ENCODE measurements at regions not wholly inside any gene's neighbourhood (a gene's known extent, or its start where the extent isn't known, plus 50 kb on each side); places are given as distances from the start of the nearest gene placed in this dataset.
"Not testable (repeated sequence)": the region's sequence is repeated elsewhere in the genome, so short reads cannot be mapped to it uniquely, and the experiment has no call there.

DNA sequence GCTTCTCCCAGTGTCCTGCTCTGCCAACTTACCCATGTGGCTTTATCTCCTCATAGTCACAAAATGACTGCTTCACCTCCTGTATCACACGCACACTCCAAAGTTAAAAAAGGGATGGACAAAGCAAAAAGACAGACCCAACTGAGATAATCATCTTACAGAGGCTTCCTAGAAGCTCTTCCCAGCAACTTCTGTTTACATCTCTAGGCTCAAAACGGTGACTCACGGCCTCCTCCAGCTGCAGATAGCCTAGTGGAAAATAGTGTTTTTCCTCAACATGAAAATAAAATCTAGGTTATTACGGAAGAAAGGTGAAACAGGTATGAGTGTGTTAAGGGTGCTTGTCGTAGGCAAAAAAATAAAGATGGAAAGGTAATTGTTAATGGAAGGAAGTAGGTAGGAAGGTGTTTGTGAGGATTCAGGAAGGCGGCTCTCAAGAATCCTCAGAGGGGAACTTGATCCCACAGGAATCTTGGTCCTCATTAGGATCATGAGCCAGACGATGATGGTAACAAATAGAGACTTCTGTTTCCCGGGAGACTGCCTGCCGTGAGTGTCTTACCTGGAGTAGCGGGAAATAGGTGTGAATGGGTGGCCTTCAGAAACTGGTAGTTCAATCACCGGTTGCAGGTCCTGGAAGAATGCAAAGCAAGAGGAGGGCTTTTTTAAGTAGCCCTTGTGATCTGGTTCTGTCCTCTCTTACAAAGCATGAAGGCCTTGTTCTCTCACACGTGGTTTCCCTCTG, 487.5 kb upstream of the TMEM132C start:
- intact Hi-C loops (cut with micrococcal nuclease) = no loop called here
- Mint-ChIP-seq H3K4me3 (no peak overlapping the region), H3K9me3 (peaks cover 18% of the 10 kb centered on the region), H3K27ac (no peak overlapping the region), H3K36me3 (ENCODE audit: low read depth) (no peaks in the 10 kb centered on the region), H3K4me1 (ENCODE audit: low read depth) (no peaks in the 10 kb centered on the region), H3K27me3 (ENCODE audit: insufficient read depth) (no peaks in the 10 kb centered on the region)
- DNase-seq (ENCODE audit: low spot score) = no peak

DNA sequence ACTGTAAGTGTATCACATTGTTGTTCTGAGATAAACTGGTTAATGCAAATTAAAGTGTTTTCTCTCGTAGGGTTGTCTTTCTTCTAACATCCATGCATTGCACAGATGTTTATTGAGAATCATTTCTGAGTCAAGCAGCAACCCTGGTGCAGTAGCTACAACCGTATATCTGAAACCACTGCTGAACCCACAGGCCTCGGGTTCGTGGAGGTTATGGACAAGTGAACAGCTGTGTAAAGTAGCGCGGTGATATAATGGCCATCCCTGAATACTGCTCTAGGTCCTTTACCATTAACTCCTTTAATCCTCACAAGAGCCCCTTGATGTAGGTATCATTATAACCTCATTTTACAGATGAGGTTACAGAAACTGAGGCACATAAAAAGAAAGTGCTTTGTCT, 486.1 kb upstream of the TMEM132C start:
- no peaks in the 10 kb centered on the region for H3K36me3 Mint-ChIP-seq (ENCODE audit: low read depth)
- intact Hi-C loops (cut with micrococcal nuclease) = no loop called here
- no peak overlapping the region for H3K27ac Mint-ChIP-seq
- H3K27me3 Mint-ChIP-seq (ENCODE audit: insufficient read depth) = no peaks in the 10 kb centered on the region
- no peaks in the 10 kb centered on the region for H3K4me1 Mint-ChIP-seq (ENCODE audit: low read depth)
- DNase-seq (ENCODE audit: low spot score) = no peak
- H3K4me3 Mint-ChIP-seq = no peak overlapping the region
- peaks cover 18% of the 10 kb centered on the region for H3K9me3 Mint-ChIP-seq

DNA sequence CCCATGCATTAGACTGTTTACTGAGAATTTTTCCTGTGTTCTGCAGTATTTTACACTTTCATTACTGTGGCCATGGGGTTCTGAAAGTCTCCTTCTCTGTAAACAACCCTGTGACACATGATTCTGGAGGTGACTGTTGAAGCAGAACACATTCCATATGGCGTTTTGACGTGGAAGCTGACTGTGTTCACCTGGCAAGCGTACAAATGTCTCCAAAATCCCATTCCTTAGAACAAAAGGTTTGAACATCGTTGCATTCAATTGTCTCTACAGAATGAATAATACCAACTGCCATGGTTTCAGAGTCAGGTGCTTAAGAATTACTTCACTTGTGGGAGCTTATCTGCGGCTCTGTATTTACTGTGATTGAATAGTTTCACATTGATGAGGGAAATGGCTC, 485.6 kb upstream of the TMEM132C start:
- Mint-ChIP-seq H3K4me3 (no peak overlapping the region), H3K9me3 (peaks cover 18% of the 10 kb centered on the region), H3K36me3 (ENCODE audit: low read depth) (no peaks in the 10 kb centered on the region), H3K27ac (no peak overlapping the region), H3K4me1 (ENCODE audit: low read depth) (no peaks in the 10 kb centered on the region), H3K27me3 (ENCODE audit: insufficient read depth) (no peaks in the 10 kb centered on the region)
- DNase-seq (ENCODE audit: low spot score) = no peak
- intact Hi-C loops (cut with micrococcal nuclease) = no loop called here

DNA sequence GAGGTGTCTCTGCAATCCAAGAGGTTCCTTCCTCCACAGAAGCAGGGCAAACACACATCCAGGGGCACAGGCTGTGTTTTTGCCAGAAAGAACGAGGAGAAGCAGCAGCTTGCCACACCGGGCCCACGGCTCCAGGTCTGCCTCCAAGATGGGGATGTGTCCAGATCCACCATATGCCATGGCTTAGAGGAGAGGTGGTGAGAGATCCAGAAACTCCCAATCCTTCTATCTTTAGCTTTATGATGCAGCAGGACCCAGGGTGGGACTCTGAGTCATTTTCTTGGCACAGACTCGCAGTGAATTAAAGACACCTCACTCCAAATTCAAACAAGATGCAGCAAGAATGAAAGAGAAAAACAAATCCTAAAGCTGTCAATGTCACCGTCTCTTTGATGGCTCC, 481.4 kb upstream of the TMEM132C start:
- no peaks in the 10 kb centered on the region for H3K36me3 Mint-ChIP-seq (ENCODE audit: low read depth)
- no peak overlapping the region for H3K4me3 Mint-ChIP-seq
- H3K9me3 Mint-ChIP-seq = peaks cover 10% of the 10 kb centered on the region
- no peaks in the 10 kb centered on the region for H3K27me3 Mint-ChIP-seq (ENCODE audit: insufficient read depth)
- H3K27ac Mint-ChIP-seq = no peak overlapping the region
- H3K4me1 Mint-ChIP-seq (ENCODE audit: low read depth) = no peaks in the 10 kb centered on the region
- intact Hi-C loops (cut with micrococcal nuclease) = no loop called here
- DNase-seq (ENCODE audit: low spot score) = no peak

DNA sequence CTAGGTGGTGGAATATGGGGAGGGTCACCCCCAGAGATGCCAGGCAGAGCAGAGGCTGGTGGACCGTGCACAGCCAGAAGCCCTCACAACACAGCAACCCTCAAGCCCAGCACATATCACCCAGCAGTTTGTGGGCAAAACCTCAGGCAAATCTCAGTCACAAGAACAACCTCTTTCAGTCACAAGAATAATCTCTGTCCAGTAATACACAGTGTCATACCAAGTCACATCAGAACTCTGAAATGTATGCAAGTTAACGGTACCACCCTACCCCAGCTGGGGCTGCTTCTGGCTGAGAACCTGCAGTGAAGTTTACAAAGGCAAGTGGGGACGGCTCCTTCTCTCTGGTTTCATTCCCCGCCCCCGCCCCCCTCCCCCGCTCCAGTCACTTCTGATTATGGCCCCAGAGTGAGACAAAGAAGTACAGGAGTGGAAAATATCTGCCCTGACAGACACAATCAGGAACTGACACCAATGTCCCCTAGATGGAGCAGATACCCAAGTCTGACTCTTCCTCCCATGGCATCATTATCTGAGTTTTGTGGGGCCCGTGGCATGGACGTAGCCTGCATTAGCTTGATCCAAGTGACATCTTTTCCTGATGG, 480.9 kb upstream of the TMEM132C start:
- Mint-ChIP-seq H3K4me1 (ENCODE audit: low read depth) (no peaks in the 10 kb centered on the region), H3K36me3 (ENCODE audit: low read depth) (no peaks in the 10 kb centered on the region), H3K4me3 (no peak overlapping the region), H3K27me3 (ENCODE audit: insufficient read depth) (no peaks in the 10 kb centered on the region), H3K27ac (no peak overlapping the region), H3K9me3 (peaks cover 10% of the 10 kb centered on the region)
- DNase-seq (ENCODE audit: low spot score) = no peak
- intact Hi-C loops (cut with micrococcal nuclease) = no loop called here

DNA sequence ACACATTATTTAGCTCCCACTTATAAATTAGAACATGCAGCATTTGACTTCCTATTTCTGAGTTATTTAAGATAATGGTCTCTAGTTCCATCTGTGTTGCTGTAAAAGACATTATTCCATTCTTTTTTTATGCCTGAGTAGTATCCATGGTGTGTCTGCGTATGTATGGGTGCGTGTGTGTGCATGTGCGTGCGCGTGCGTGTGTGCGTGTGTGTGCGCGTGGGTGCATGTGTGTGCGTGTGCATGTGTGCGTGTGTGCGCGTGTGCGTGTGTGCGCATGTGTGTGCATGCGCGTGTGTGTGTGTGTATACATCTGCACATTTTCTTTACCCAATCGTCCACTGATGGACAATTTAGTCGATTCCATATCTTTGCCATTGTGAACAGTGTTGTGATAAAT, 479.4 kb upstream of the TMEM132C start:
- no peaks in the 10 kb centered on the region for H3K4me1 Mint-ChIP-seq (ENCODE audit: low read depth)
- peaks cover 10% of the 10 kb centered on the region for H3K9me3 Mint-ChIP-seq
- no peak overlapping the region for H3K4me3 Mint-ChIP-seq
- intact Hi-C loops (cut with micrococcal nuclease) = no loop called here
- H3K36me3 Mint-ChIP-seq (ENCODE audit: low read depth) = no peaks in the 10 kb centered on the region
- H3K27ac Mint-ChIP-seq = no peak overlapping the region
- H3K27me3 Mint-ChIP-seq (ENCODE audit: insufficient read depth) = no peaks in the 10 kb centered on the region
- no peak for DNase-seq (ENCODE audit: low spot score)

DNA sequence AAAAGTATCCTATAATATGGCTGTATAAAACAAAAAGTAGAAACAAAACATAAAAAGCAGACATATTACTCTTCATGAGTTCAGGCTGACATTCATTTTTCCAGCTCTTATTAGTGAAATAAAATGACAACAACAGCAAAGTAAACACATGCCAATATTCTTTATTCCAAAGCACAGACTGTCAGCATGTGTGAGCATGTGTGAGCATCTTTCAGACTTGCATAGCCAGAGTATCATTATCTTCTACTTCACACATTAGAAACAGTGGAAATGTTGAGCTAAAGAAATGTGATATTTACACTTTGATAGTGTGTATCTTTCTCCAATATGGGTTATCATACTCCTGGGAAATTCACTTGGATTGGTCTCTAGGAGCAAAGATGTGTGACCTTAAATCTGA, 476.6 kb upstream of the TMEM132C start:
- Mint-ChIP-seq H3K4me1 (ENCODE audit: low read depth) (no peaks in the 10 kb centered on the region), H3K36me3 (ENCODE audit: low read depth) (no peaks in the 10 kb centered on the region), H3K27ac (no peak overlapping the region), H3K9me3 (peaks cover 6% of the 10 kb centered on the region), H3K4me3 (no peak overlapping the region), H3K27me3 (ENCODE audit: insufficient read depth) (no peaks in the 10 kb centered on the region)
- intact Hi-C loops (cut with micrococcal nuclease) = no loop called here
- DNase-seq (ENCODE audit: low spot score) = no peak

DNA sequence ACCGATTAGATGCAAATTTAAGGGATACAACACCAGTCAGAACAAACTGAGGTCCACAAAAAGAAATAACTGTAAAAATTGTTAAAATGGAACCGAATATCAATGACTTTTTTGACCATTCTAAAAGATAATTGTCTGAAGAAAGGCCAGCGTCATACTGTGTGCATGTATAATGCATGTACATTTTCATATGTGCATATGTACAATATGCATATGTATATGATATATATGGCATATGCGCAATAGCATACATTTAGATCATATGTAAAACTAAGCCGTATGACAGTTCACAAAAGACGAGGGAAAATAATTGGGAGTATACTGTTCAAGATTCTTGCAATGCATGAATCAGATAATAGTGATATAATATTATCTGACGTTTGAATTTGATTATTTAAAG, 475.8 kb upstream of the TMEM132C start:
- no peaks in the 10 kb centered on the region for H3K36me3 Mint-ChIP-seq (ENCODE audit: low read depth)
- H3K4me3 Mint-ChIP-seq = no peak overlapping the region
- H3K4me1 Mint-ChIP-seq (ENCODE audit: low read depth) = no peaks in the 10 kb centered on the region
- H3K9me3 Mint-ChIP-seq = peaks cover 7% of the 10 kb centered on the region
- no peak for DNase-seq (ENCODE audit: low spot score)
- intact Hi-C loops (cut with micrococcal nuclease) = no loop called here
- H3K27me3 Mint-ChIP-seq (ENCODE audit: insufficient read depth) = no peaks in the 10 kb centered on the region
- no peak overlapping the region for H3K27ac Mint-ChIP-seq

DNA sequence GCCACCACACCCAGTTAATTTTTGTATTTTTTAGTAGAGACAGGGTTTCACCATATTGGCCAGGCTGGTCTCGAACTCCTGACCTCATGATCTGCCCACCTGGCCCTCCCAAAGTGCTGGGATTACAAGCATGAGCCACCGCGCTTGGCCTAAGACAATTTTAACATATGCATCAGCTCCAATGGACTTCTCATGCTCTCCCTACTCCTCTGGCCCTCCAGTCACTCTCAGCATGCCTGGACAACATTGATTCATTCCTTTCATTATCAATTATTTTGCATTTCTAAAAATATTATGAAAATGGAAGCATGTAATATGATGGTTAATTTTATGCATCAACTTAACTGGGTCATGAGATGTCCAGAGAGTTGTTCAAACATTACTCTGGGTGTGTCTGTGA, 469.1 kb upstream of the TMEM132C start:
- H3K36me3 Mint-ChIP-seq (ENCODE audit: low read depth) = no peaks in the 10 kb centered on the region
- intact Hi-C loops (cut with micrococcal nuclease) = no loop called here
- no peak overlapping the region for H3K27ac Mint-ChIP-seq
- H3K27me3 Mint-ChIP-seq (ENCODE audit: insufficient read depth) = no peaks in the 10 kb centered on the region
- H3K4me3 Mint-ChIP-seq = no peak overlapping the region
- H3K4me1 Mint-ChIP-seq (ENCODE audit: low read depth) = no peaks in the 10 kb centered on the region
- DNase-seq (ENCODE audit: low spot score) = no peak
- peaks cover 18% of the 10 kb centered on the region for H3K9me3 Mint-ChIP-seq

DNA sequence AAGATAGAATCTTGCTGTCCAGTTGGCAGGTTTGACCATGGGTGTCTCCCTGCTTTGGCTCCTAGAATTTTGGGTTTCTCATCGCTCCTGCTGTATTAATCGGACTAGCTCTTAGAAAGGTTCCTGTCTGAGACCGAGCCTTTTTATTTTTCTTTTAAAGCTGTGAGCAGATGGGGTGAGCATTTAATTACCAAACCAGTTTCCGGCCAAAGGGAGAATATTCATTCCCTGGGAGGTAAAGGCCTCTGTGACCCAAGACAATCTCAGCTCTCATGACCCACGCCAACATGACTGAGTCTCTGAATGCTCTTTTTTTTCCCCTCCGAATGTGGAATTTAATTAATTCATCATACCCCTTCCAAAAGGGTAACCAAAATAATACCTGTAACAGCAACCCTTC, 464.7 kb upstream of the TMEM132C start:
- H3K27ac Mint-ChIP-seq = no peak overlapping the region
- peaks cover 19% of the 10 kb centered on the region for H3K9me3 Mint-ChIP-seq
- no peak for DNase-seq (ENCODE audit: low spot score)
- no peaks in the 10 kb centered on the region for H3K4me1 Mint-ChIP-seq (ENCODE audit: low read depth)
- H3K4me3 Mint-ChIP-seq = no peak overlapping the region
- intact Hi-C loops (cut with micrococcal nuclease) = no loop called here
- no peaks in the 10 kb centered on the region for H3K36me3 Mint-ChIP-seq (ENCODE audit: low read depth)
- H3K27me3 Mint-ChIP-seq (ENCODE audit: insufficient read depth) = no peaks in the 10 kb centered on the region

DNA sequence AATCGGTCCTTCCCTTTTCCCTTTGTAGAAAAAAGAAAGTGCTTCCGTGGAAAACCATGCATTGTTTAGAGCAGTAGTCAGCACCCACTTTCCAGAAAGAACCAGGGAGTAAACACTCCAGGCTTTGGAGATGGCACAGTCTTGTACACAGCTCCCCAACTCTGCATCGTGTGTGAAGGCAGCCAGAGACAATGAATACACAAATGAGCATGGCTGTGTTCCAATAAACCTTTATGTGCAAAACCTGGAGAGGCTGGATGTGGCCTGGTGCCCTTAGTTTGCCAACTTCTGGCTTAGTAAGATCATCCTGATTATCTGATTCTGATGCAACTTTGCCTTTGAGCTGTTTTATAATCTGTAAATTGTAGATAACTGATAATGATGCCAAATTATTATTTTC, 463.4 kb upstream of the TMEM132C start:
- H3K4me1 Mint-ChIP-seq (ENCODE audit: low read depth) = no peaks in the 10 kb centered on the region

DNA sequence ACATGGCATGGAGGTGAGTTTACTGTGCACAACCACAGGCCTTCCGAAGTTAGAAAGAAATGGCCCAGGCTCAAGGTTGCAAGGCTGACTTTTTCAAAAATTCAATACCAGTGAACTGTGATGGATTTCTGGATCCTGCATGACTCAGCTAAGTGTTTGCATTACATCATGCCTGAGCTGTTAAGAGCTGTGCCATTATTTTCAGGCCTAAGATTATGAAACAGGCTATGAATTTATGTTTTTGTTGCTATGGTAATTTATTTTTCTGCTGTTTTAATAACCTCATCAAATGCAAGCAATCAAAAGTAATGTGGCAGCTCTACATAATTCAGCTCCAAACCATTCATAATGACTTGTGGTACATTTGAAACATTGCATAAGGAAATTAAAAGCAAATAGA, 457.7 kb upstream of the TMEM132C start:
- DNase-seq (ENCODE audit: low spot score) = no peak
- no peaks in the 10 kb centered on the region for H3K36me3 Mint-ChIP-seq (ENCODE audit: low read depth)
- intact Hi-C loops (cut with micrococcal nuclease) = no loop called here
- H3K4me3 Mint-ChIP-seq = no peak overlapping the region
- no peaks in the 10 kb centered on the region for H3K4me1 Mint-ChIP-seq (ENCODE audit: low read depth)
- H3K9me3 Mint-ChIP-seq = peaks cover 12% of the 10 kb centered on the region
- H3K27me3 Mint-ChIP-seq (ENCODE audit: insufficient read depth) = no peaks in the 10 kb centered on the region
- no peak overlapping the region for H3K27ac Mint-ChIP-seq

More for the DNA sequence above, 463.4 kb upstream of the TMEM132C start:
- Mint-ChIP-seq H3K4me3 (no peak overlapping the region), H3K27ac (no peak overlapping the region), H3K27me3 (ENCODE audit: insufficient read depth) (no peaks in the 10 kb centered on the region), H3K9me3 (peaks cover 19% of the 10 kb centered on the region), H3K36me3 (ENCODE audit: low read depth) (no peaks in the 10 kb centered on the region)
- DNase-seq (ENCODE audit: low spot score) = no peak
- intact Hi-C loops (cut with micrococcal nuclease) = no loop called here

DNA sequence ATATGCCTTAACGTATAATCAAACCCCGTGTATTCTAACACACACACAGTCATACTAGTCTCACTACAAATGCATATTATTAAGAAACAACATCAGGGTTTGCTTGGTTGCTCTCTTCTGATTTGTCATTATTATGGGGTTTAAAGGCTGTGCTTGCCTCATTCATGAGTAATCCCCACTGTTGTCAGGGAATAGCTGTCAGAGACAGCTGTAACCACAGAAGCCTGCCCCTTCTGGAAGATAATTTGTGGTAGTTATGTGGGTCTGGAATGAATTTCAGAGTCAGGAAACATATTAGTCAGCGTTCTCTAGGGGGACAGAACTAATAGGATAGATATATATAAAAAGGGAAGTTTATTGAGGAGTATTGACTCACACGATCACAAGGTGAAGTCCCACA, 456.9 kb upstream of the TMEM132C start:
- no peak overlapping the region for H3K27ac Mint-ChIP-seq
- intact Hi-C loops (cut with micrococcal nuclease) = no loop called here

DNA sequence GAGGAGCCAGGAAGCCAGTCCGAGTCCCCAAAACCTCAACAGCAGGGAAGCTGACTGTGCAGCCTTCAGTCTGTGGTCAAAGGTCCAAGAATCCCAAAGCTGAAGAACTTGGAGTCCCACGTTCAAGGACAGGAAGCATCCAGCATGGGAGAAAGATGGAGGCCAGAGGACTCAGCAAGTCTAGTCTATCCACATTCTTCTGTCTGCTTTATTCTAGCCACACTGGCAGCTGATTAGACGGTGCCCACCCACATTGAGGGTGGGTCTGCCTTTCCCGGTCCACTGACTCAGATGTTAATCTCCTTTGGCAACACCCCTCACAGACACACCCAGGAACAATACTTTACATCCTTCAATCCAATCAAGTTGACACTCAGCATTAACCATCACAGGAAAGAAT, 456.5 kb upstream of the TMEM132C start:
- H3K27me3 Mint-ChIP-seq (ENCODE audit: insufficient read depth); H3K4me1 Mint-ChIP-seq (ENCODE audit: low read depth); DNase-seq (ENCODE audit: low spot score); H3K36me3 Mint-ChIP-seq (ENCODE audit: low read depth); intact Hi-C loops (cut with micrococcal nuclease); H3K27ac Mint-ChIP-seq; H3K4me3 Mint-ChIP-seq: not testable (repeated sequence)
- peaks cover 12% of the 10 kb centered on the region for H3K9me3 Mint-ChIP-seq

More for the DNA sequence above, 456.9 kb upstream of the TMEM132C start:
- Mint-ChIP-seq H3K27me3 (ENCODE audit: insufficient read depth) (no peaks in the 10 kb centered on the region), H3K9me3 (peaks cover 12% of the 10 kb centered on the region), H3K4me1 (ENCODE audit: low read depth) (no peaks in the 10 kb centered on the region), H3K4me3 (no peak overlapping the region), H3K36me3 (ENCODE audit: low read depth) (no peaks in the 10 kb centered on the region)
- no peak for DNase-seq (ENCODE audit: low spot score)
